ENCODE measurements at regions not wholly inside any gene's neighbourhood (a gene's known extent, or its start where the extent isn't known, plus 50 kb on each side); places are given as distances from the start of the nearest gene placed in this dataset.

- TF ChIP-seq, protein P1, sequence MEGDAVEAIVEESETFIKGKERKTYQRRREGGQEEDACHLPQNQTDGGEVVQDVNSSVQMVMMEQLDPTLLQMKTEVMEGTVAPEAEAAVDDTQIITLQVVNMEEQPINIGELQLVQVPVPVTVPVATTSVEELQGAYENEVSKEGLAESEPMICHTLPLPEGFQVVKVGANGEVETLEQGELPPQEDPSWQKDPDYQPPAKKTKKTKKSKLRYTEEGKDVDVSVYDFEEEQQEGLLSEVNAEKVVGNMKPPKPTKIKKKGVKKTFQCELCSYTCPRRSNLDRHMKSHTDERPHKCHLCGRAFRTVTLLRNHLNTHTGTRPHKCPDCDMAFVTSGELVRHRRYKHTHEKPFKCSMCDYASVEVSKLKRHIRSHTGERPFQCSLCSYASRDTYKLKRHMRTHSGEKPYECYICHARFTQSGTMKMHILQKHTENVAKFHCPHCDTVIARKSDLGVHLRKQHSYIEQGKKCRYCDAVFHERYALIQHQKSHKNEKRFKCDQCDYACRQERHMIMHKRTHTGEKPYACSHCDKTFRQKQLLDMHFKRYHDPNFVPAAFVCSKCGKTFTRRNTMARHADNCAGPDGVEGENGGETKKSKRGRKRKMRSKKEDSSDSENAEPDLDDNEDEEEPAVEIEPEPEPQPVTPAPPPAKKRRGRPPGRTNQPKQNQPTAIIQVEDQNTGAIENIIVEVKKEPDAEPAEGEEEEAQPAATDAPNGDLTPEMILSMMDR (IDR thresholded peaks at IDR 0.05; ENCODE audit: low read length) = no peak
- no peak for TF ChIP-seq EZH2 (IDR thresholded peaks at IDR 0.05; ENCODE audit: borderline replicate concordance, low read length)
Observed at GRCh38 chr2:196384729-196385128, 213.4 kb upstream of the STK17B start.

All from OCI-LY1 (cell line).